ENCODE measurements at regions not wholly inside any gene's neighbourhood (a gene's known extent, or its start where the extent isn't known, plus 50 kb on each side); places are given as distances from the start of the nearest gene placed in this dataset.
"Not testable (repeated sequence)": the region's sequence is repeated elsewhere in the genome, so short reads cannot be mapped to it uniquely, and the experiment has no call there.

GRCh38 chr2:12009323-12009905 lies 263.0 kb downstream of the LPIN1 start:
- Histone ChIP-seq H3K36me3 (ENCODE audit: insufficient read depth, insufficient read length, low read length) (no peaks in the 10 kb centered on the region), H3K9me3 (ENCODE audit: insufficient read depth, low read length) (no peaks in the 10 kb centered on the region), H3K4me1 (ENCODE audit: insufficient read depth, insufficient read length) (no peaks in the 10 kb centered on the region), H3K27me3 (ENCODE audit: insufficient read depth, insufficient read length) (no peaks in the 10 kb centered on the region), H3K9ac (ENCODE audit: insufficient read length, low read depth) (no peak overlapping the region), H3K4me3 (ENCODE audit: insufficient read length, low read depth) (no peak overlapping the region)
- TF ChIP-seq ZNF274 (IDR thresholded peaks at IDR 0.05; ENCODE audit: low read depth, low read length) = no peak
- no peak for DNase-seq (ENCODE audit: low read depth, low spot score)

- Histone ChIP-seq H3K9ac (ENCODE audit: insufficient read length, low read depth) (no peak overlapping the region), H3K27me3 (ENCODE audit: insufficient read depth, insufficient read length) (no peaks in the 10 kb centered on the region), H3K9me3 (ENCODE audit: insufficient read depth, low read length) (no peaks in the 10 kb centered on the region), H3K4me3 (ENCODE audit: insufficient read length, low read depth) (no peak overlapping the region), H3K36me3 (ENCODE audit: insufficient read depth, insufficient read length, low read length) (no peaks in the 10 kb centered on the region), H3K4me1 (ENCODE audit: insufficient read depth, insufficient read length) (no peaks in the 10 kb centered on the region)
- DNase-seq (ENCODE audit: low read depth, low spot score) = no peak
- TF ChIP-seq SUZ12 (IDR thresholded peaks at IDR 0.05; ENCODE audit: extremely low read depth, insufficient read depth, insufficient read length) = no peak
- TF ChIP-seq ZNF274 (IDR thresholded peaks at IDR 0.05; ENCODE audit: low read depth, low read length) = no peak
- TF ChIP-seq YY1 (IDR thresholded peaks at IDR 0.05; ENCODE audit: insufficient read depth, insufficient read length) = no peak
Observed at GRCh38 chr2:12010059-12010458, 263.6 kb downstream of the LPIN1 start.

- no peaks in the 10 kb centered on the region for H3K36me3 ChIP-seq (ENCODE audit: insufficient read depth, insufficient read length, low read length)
- H3K27me3 ChIP-seq (ENCODE audit: insufficient read depth, insufficient read length) = no peaks in the 10 kb centered on the region
- TF ChIP-seq SUZ12 (IDR thresholded peaks at IDR 0.05; ENCODE audit: extremely low read depth, insufficient read depth, insufficient read length) = no peak
- no peak for TF ChIP-seq ZNF274 (IDR thresholded peaks at IDR 0.05; ENCODE audit: low read depth, low read length)
- no peak for TF ChIP-seq YY1 (IDR thresholded peaks at IDR 0.05; ENCODE audit: insufficient read depth, insufficient read length)
- no peak overlapping the region for H3K9ac ChIP-seq (ENCODE audit: insufficient read length, low read depth)
- H3K4me3 ChIP-seq (ENCODE audit: insufficient read length, low read depth) = no peak overlapping the region
- no peak for DNase-seq (ENCODE audit: low read depth, low spot score)
- H3K4me1 ChIP-seq (ENCODE audit: insufficient read depth, insufficient read length) = no peaks in the 10 kb centered on the region
- no peaks in the 10 kb centered on the region for H3K9me3 ChIP-seq (ENCODE audit: insufficient read depth, low read length)
Observed at GRCh38 chr2:12010779-12011178, 264.3 kb downstream of the LPIN1 start.

DNA sequence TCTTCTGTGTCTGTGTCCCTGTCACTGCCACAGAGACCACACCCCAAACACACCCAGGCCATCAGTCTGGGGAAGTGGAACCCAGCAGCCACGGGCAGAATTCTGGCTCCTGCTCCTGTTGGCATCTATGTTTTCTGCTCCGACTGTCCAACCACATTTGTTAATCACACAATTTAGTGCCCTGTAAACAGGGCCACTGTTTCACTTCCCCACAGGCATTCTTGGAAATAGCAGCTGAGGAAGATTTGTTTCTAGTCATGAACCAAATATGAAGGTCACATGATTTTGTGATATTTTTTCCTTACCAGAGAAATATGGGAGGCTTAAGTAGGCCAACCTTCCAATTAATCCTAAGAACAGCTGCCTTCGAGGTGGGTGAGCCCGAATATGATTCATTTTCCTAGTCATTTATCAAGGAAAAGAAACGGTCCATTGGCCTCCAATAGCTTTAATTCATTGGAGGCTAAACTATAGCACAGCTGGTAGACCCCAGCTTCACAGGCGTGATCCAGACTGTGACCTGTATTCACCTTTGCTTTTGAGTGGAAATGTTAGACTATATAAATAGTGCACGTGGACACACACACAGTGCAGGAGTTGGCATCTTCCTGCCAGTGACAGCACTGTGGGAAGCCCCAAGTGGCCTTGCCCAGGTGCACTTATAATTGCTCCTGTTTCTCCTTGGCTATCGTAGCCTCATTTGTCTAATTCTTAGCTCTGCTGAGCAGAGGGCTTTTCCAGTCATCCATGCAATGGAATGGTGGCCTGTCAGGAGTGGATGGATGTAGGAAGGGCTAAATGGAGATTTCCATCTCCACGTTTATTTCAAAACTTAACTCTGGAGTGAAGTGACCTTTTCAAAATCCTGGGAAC lies 267.9 kb downstream of the LPIN1 start:
- no peaks in the 10 kb centered on the region for H3K27me3 ChIP-seq (ENCODE audit: insufficient read depth, insufficient read length)
- H3K9ac ChIP-seq (ENCODE audit: insufficient read length, low read depth) = no peak overlapping the region
- H3K4me1 ChIP-seq (ENCODE audit: insufficient read depth, insufficient read length) = no peaks in the 10 kb centered on the region
- no peaks in the 10 kb centered on the region for H3K36me3 ChIP-seq (ENCODE audit: insufficient read depth, insufficient read length, low read length)
- H3K4me3 ChIP-seq (ENCODE audit: insufficient read length, low read depth) = no peak overlapping the region
- no peaks in the 10 kb centered on the region for H3K9me3 ChIP-seq (ENCODE audit: insufficient read depth, low read length)
- TF ChIP-seq ZNF274 (IDR thresholded peaks at IDR 0.05; ENCODE audit: low read depth, low read length) = no peak
- no peak for TF ChIP-seq YY1 (IDR thresholded peaks at IDR 0.05; ENCODE audit: insufficient read depth, insufficient read length)
- no peak for TF ChIP-seq SUZ12 (IDR thresholded peaks at IDR 0.05; ENCODE audit: extremely low read depth, insufficient read depth, insufficient read length)
- DNase-seq (ENCODE audit: low read depth, low spot score) = no peak

GRCh38 chr2:12017499-12018157 lies 271.2 kb downstream of the LPIN1 start:
- Histone ChIP-seq H3K4me3 (ENCODE audit: insufficient read length, low read depth) (no peak overlapping the region), H3K27me3 (ENCODE audit: insufficient read depth, insufficient read length) (no peaks in the 10 kb centered on the region), H3K36me3 (ENCODE audit: insufficient read depth, insufficient read length, low read length) (no peaks in the 10 kb centered on the region), H3K4me1 (ENCODE audit: insufficient read depth, insufficient read length) (no peaks in the 10 kb centered on the region), H3K9ac (ENCODE audit: insufficient read length, low read depth) (no peak overlapping the region), H3K9me3 (ENCODE audit: insufficient read depth, low read length) (peaks cover 28% of the 10 kb centered on the region)
- DNase-seq (ENCODE audit: low read depth, low spot score) = no peak
- TF ChIP-seq ZNF274 (IDR thresholded peaks at IDR 0.05; ENCODE audit: low read depth, low read length) (no peak), SUZ12 (IDR thresholded peaks at IDR 0.05; ENCODE audit: extremely low read depth, insufficient read depth, insufficient read length) (no peak), YY1 (IDR thresholded peaks at IDR 0.05; ENCODE audit: insufficient read depth, insufficient read length) (no peak)

GRCh38 chr2:12018726-12019125 lies 272.3 kb downstream of the LPIN1 start:
- not testable (repeated sequence) for H3K9ac ChIP-seq (ENCODE audit: insufficient read length, low read depth); H3K4me3 ChIP-seq (ENCODE audit: insufficient read length, low read depth); H3K36me3 ChIP-seq (ENCODE audit: insufficient read depth, insufficient read length, low read length); DNase-seq (ENCODE audit: low read depth, low spot score); H3K27me3 ChIP-seq (ENCODE audit: insufficient read depth, insufficient read length); H3K4me1 ChIP-seq (ENCODE audit: insufficient read depth, insufficient read length)
- peaks cover 29% of the 10 kb centered on the region for H3K9me3 ChIP-seq (ENCODE audit: insufficient read depth, low read length)

DNA sequence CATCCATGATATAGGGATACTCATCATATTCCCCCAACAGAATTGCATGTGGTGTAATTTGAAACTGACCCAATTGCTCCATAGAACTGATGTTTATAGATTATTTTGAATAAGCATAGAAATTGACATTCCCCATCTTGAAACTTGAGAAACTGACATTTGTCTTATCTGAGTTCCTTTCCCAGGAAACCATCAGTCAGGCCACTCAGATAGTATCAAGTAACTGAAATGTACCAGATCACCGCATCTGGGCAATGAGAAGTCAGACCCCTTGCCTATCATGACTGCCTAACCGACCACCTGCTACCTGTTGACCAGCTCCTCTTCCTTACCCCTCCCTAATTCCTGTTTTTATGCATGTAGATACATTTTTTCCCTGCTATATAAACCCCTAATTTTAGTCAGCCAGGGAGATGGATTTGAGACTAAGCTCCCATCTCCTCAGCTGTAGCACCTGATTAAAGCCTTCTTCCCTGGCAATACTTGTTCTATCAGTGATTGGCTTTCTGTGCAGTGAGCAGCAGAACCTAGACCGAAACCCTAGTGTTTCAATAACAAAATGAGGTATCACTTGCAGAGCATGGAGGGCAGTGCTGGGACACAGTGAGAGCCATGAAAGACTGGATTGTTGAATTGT lies 274.5 kb downstream of the LPIN1 start:
- no peak overlapping the region for H3K4me3 ChIP-seq (ENCODE audit: insufficient read length, low read depth)
- TF ChIP-seq SUZ12 (IDR thresholded peaks at IDR 0.05; ENCODE audit: extremely low read depth, insufficient read depth, insufficient read length) = no peak
- no peak for TF ChIP-seq YY1 (IDR thresholded peaks at IDR 0.05; ENCODE audit: insufficient read depth, insufficient read length)
- TF ChIP-seq ZNF274 (IDR thresholded peaks at IDR 0.05; ENCODE audit: low read depth, low read length) = no peak
- no peak for DNase-seq (ENCODE audit: low read depth, low spot score)
- no peaks in the 10 kb centered on the region for H3K27me3 ChIP-seq (ENCODE audit: insufficient read depth, insufficient read length)
- H3K4me1 ChIP-seq (ENCODE audit: insufficient read depth, insufficient read length) = no peaks in the 10 kb centered on the region
- no peaks in the 10 kb centered on the region for H3K36me3 ChIP-seq (ENCODE audit: insufficient read depth, insufficient read length, low read length)
- peaks cover 29% of the 10 kb centered on the region for H3K9me3 ChIP-seq (ENCODE audit: insufficient read depth, low read length)
- no peak overlapping the region for H3K9ac ChIP-seq (ENCODE audit: insufficient read length, low read depth)

DNA sequence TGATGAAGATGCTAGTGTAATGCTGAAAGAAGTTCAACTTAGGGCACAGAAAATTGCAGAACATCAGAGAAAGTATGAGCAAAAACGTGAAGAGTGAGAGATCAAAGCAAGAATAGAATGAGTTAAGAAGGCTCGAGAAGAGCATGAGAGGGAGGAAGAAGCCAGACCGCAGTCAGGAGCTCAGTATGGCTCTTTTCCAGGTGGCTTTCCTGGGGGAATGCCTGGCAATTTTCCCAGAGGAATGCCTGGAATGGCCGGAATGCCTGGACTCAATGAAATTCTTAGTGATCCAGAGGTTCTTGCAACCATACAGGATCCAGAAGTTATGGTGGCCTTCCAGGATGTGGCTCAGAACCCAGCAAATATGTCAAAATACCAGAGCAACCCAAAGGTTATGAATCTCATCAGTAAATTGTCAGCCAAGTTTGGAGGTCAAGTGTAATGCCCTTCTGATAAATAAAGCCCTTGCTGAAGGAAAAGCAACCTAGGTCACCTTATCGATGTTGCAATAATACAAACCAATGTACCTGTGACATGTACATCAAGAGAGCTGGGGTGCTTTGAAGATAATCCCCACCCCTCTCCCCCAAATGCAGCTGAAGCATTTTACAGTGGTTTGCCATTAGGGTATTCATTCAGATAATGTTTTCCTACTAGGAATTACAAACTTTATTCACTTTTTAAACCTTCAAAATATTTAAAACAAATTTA lies 277.9 kb downstream of the LPIN1 start:
- not testable (repeated sequence) for H3K36me3 ChIP-seq (ENCODE audit: insufficient read depth, insufficient read length, low read length); DNase-seq (ENCODE audit: low read depth, low spot score); H3K9ac ChIP-seq (ENCODE audit: insufficient read length, low read depth); H3K27me3 ChIP-seq (ENCODE audit: insufficient read depth, insufficient read length); H3K4me3 ChIP-seq (ENCODE audit: insufficient read length, low read depth); H3K4me1 ChIP-seq (ENCODE audit: insufficient read depth, insufficient read length)
- H3K9me3 ChIP-seq (ENCODE audit: insufficient read depth, low read length) = peaks cover 29% of the 10 kb centered on the region
